ENCODE measurements at regions not wholly inside any gene's neighbourhood (a gene's known extent, or its start where the extent isn't known, plus 50 kb on each side); places are given as distances from the start of the nearest gene placed in this dataset.
"Not testable (repeated sequence)": the region's sequence is repeated elsewhere in the genome, so short reads cannot be mapped to it uniquely, and the experiment has no call there.

- H3K4me3 Mint-ChIP-seq (ENCODE audit: unreplicated experiment), result no peak overlapping the region
These were observed 317.1 kb downstream of the ZIC4 start for GRCh38 chr3:147089286-147089685.

DNA sequence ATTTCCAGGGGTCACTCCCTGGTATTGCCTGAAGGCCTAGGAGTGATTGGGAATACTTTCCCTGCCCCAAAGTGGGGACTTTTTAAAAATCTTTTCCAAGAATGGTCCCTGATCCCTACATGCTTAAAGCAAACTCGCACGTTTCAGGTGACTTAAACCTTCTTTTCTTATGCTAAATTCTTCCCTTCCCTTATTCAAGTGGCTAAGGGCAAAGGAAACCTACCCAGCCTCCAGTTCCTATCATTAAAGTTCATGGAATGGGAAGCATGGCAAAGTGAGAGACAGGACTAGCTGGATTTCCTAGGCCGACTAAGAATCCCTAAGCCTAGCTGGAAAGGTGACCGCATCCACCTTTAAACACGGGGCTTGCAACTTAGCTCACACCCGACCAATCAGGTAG, 346.8 kb downstream of the ZIC4 start:
- H3K4me3 Mint-ChIP-seq (ENCODE audit: unreplicated experiment); H3K9me3 Mint-ChIP-seq (ENCODE audit: unreplicated experiment); DNase-seq (ENCODE audit: low spot score); H3K27me3 Mint-ChIP-seq (ENCODE audit: unreplicated experiment); H3K36me3 Mint-ChIP-seq (ENCODE audit: low read depth, unreplicated experiment); H3K4me1 Mint-ChIP-seq (ENCODE audit: unreplicated experiment); H3K27ac Mint-ChIP-seq (ENCODE audit: unreplicated experiment): not testable (repeated sequence)

More at GRCh38 chr3:147089286-147089685, 317.1 kb downstream of the ZIC4 start:
- TF ChIP-seq CTCF (IDR thresholded peaks at IDR 0.05; ENCODE audit: unreplicated experiment), result no peak
- H3K36me3 Mint-ChIP-seq (ENCODE audit: low read depth, unreplicated experiment), result no peaks in the 10 kb centered on the region
- H3K27ac Mint-ChIP-seq (ENCODE audit: unreplicated experiment), result no peak overlapping the region
- H3K9me3 Mint-ChIP-seq (ENCODE audit: unreplicated experiment), result no peaks in the 10 kb centered on the region
- peaks cover under 1% of the 10 kb centered on the region for H3K4me1 Mint-ChIP-seq (ENCODE audit: unreplicated experiment)
- DNase-seq (ENCODE audit: low spot score), result no peak
- peaks cover under 1% of the 10 kb centered on the region for H3K27me3 Mint-ChIP-seq (ENCODE audit: unreplicated experiment)

GRCh38 chr3:147049821-147050220, 356.5 kb downstream of the ZIC4 start:
- no peak for TF ChIP-seq CTCF (IDR thresholded peaks at IDR 0.05; ENCODE audit: unreplicated experiment)
- no peaks in the 10 kb centered on the region for H3K27me3 Mint-ChIP-seq (ENCODE audit: unreplicated experiment)
- H3K36me3 Mint-ChIP-seq (ENCODE audit: low read depth, unreplicated experiment), result no peaks in the 10 kb centered on the region
- H3K4me1 Mint-ChIP-seq (ENCODE audit: unreplicated experiment), result no peaks in the 10 kb centered on the region
- DNase-seq (ENCODE audit: low spot score), result no peak
- H3K4me3 Mint-ChIP-seq (ENCODE audit: unreplicated experiment), result no peak overlapping the region
- H3K9me3 Mint-ChIP-seq (ENCODE audit: unreplicated experiment), result no peaks in the 10 kb centered on the region
- H3K27ac Mint-ChIP-seq (ENCODE audit: unreplicated experiment), result no peak overlapping the region

GRCh38 chr3:147049305-147049704, 357.0 kb downstream of the ZIC4 start:
- H3K36me3 Mint-ChIP-seq (ENCODE audit: low read depth, unreplicated experiment), result no peaks in the 10 kb centered on the region
- no peak overlapping the region for H3K27ac Mint-ChIP-seq (ENCODE audit: unreplicated experiment)
- DNase-seq (ENCODE audit: low spot score), result no peak
- H3K4me3 Mint-ChIP-seq (ENCODE audit: unreplicated experiment), result no peak overlapping the region
- TF ChIP-seq CTCF (IDR thresholded peaks at IDR 0.05; ENCODE audit: unreplicated experiment), result no peak
- H3K9me3 Mint-ChIP-seq (ENCODE audit: unreplicated experiment), result no peaks in the 10 kb centered on the region
- no peaks in the 10 kb centered on the region for H3K27me3 Mint-ChIP-seq (ENCODE audit: unreplicated experiment)
- H3K4me1 Mint-ChIP-seq (ENCODE audit: unreplicated experiment), result no peaks in the 10 kb centered on the region

DNA sequence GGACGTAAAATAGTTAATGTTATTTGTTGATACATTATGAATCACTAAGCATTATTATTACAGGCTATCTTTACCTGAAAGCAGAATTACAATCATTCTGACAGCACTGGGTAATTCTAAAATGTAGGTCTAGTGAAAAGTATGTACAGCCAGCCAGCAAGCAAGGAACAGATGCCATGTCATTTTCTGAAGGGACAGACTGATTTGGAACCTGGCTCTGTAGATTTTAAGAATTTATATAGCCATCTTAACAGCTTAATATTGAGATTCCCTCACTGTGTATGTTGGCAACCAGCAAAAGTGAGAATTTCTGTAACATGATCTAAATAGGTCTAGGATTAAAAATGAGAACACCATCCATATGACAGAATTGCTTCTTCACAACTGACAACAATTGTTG, 359.4 kb downstream of the ZIC4 start:
- no peak for DNase-seq (ENCODE audit: low spot score)
- Mint-ChIP-seq H3K27ac (ENCODE audit: unreplicated experiment) (no peak overlapping the region), H3K4me3 (ENCODE audit: unreplicated experiment) (no peak overlapping the region), H3K36me3 (ENCODE audit: low read depth, unreplicated experiment) (no peaks in the 10 kb centered on the region), H3K4me1 (ENCODE audit: unreplicated experiment) (no peaks in the 10 kb centered on the region), H3K27me3 (ENCODE audit: unreplicated experiment) (no peaks in the 10 kb centered on the region), H3K9me3 (ENCODE audit: unreplicated experiment) (no peaks in the 10 kb centered on the region)
- no peak for TF ChIP-seq CTCF (IDR thresholded peaks at IDR 0.05; ENCODE audit: unreplicated experiment)

GRCh38 chr3:147038481-147038880, 367.9 kb downstream of the ZIC4 start:
- H3K4me3 Mint-ChIP-seq (ENCODE audit: unreplicated experiment), result no peak overlapping the region
- H3K4me1 Mint-ChIP-seq (ENCODE audit: unreplicated experiment), result no peaks in the 10 kb centered on the region
- no peak for TF ChIP-seq CTCF (IDR thresholded peaks at IDR 0.05; ENCODE audit: unreplicated experiment)
- no peaks in the 10 kb centered on the region for H3K27me3 Mint-ChIP-seq (ENCODE audit: unreplicated experiment)
- no peak overlapping the region for H3K27ac Mint-ChIP-seq (ENCODE audit: unreplicated experiment)
- H3K9me3 Mint-ChIP-seq (ENCODE audit: unreplicated experiment), result no peaks in the 10 kb centered on the region
- H3K36me3 Mint-ChIP-seq (ENCODE audit: low read depth, unreplicated experiment), result no peaks in the 10 kb centered on the region
- DNase-seq (ENCODE audit: low spot score), result no peak
